ENCODE measurements at regions not wholly inside any gene's neighbourhood (a gene's known extent, or its start where the extent isn't known, plus 50 kb on each side); places are given as distances from the start of the nearest gene placed in this dataset.

GRCh38 chr18:9029131-9029530 is 73.4 kb upstream of the NDUFV2 start:
- ChIA-PET CTCF (no interaction called here), POLR2A (no interaction called here), RAD21 (ENCODE audit: low non-redundant PET in 1 of 2, low total read pairs in 2 of 2, uncharacterized antibody in 2 of 2, unreplicated experiment in 2 of 2) (no interaction called here)
- H4K20me1 ChIP-seq (ENCODE audit: insufficient read depth), result no peaks in the 10 kb centered on the region
- no peak for TF ChIP-seq CBX3 (IDR thresholded peaks at IDR 0.05; ENCODE audit: low read depth)
- TF ChIP-seq, protein P1, sequence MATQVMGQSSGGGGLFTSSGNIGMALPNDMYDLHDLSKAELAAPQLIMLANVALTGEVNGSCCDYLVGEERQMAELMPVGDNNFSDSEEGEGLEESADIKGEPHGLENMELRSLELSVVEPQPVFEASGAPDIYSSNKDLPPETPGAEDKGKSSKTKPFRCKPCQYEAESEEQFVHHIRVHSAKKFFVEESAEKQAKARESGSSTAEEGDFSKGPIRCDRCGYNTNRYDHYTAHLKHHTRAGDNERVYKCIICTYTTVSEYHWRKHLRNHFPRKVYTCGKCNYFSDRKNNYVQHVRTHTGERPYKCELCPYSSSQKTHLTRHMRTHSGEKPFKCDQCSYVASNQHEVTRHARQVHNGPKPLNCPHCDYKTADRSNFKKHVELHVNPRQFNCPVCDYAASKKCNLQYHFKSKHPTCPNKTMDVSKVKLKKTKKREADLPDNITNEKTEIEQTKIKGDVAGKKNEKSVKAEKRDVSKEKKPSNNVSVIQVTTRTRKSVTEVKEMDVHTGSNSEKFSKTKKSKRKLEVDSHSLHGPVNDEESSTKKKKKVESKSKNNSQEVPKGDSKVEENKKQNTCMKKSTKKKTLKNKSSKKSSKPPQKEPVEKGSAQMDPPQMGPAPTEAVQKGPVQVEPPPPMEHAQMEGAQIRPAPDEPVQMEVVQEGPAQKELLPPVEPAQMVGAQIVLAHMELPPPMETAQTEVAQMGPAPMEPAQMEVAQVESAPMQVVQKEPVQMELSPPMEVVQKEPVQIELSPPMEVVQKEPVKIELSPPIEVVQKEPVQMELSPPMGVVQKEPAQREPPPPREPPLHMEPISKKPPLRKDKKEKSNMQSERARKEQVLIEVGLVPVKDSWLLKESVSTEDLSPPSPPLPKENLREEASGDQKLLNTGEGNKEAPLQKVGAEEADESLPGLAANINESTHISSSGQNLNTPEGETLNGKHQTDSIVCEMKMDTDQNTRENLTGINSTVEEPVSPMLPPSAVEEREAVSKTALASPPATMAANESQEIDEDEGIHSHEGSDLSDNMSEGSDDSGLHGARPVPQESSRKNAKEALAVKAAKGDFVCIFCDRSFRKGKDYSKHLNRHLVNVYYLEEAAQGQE (IDR thresholded peaks at IDR 0.05; ENCODE audit: low read depth), result no peak
- no peak for TF ChIP-seq POLR2AphosphoS5 (IDR thresholded peaks at IDR 0.05; ENCODE audit: low read depth, low read length)
- TF ChIP-seq, protein P2, sequence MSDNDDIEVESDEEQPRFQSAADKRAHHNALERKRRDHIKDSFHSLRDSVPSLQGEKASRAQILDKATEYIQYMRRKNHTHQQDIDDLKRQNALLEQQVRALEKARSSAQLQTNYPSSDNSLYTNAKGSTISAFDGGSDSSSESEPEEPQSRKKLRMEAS (IDR thresholded peaks at IDR 0.05), result no peak
- TF ChIP-seq POLR2A (IDR thresholded peaks at IDR 0.05; ENCODE audit: borderline replicate concordance, extremely low read depth, insufficient read depth, insufficient read length), result no peak
- TF ChIP-seq TCF7L2 (IDR thresholded peaks at IDR 0.05; ENCODE audit: borderline replicate concordance, extremely low read depth, insufficient read depth, insufficient read length), result no peak
- TF ChIP-seq, protein P3, sequence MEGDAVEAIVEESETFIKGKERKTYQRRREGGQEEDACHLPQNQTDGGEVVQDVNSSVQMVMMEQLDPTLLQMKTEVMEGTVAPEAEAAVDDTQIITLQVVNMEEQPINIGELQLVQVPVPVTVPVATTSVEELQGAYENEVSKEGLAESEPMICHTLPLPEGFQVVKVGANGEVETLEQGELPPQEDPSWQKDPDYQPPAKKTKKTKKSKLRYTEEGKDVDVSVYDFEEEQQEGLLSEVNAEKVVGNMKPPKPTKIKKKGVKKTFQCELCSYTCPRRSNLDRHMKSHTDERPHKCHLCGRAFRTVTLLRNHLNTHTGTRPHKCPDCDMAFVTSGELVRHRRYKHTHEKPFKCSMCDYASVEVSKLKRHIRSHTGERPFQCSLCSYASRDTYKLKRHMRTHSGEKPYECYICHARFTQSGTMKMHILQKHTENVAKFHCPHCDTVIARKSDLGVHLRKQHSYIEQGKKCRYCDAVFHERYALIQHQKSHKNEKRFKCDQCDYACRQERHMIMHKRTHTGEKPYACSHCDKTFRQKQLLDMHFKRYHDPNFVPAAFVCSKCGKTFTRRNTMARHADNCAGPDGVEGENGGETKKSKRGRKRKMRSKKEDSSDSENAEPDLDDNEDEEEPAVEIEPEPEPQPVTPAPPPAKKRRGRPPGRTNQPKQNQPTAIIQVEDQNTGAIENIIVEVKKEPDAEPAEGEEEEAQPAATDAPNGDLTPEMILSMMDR (IDR thresholded peaks at IDR 0.05 in 2 of 3, conservative IDR thresholded peaks at IDR 0.05 in 1 of 3; ENCODE audit: borderline replicate concordance in 1 of 3, insufficient read depth in 1 of 3, low read depth in 2 of 3, low read length in 2 of 3), result no peak
- TF ChIP-seq EGR1 (IDR thresholded peaks at IDR 0.05; ENCODE audit: low read depth), result no peak
- no peak for TF ChIP-seq CEBPB (IDR thresholded peaks at IDR 0.05; ENCODE audit: low read depth)
- H3K9me3 ChIP-seq (ENCODE audit: control insufficient read depth in 1 of 2, insufficient read depth in 1 of 2, low read depth in 1 of 2, low read length in 2 of 2), result no peaks in the 10 kb centered on the region
- peaks cover 24 to 41% of the 10 kb centered on the region in 2 experiments for H3K4me1 ChIP-seq (ENCODE audit: control insufficient read depth in 1 of 2, insufficient read depth in 2 of 2, low read length in 2 of 2)
- no peaks in the 10 kb centered on the region for H3K79me2 ChIP-seq (ENCODE audit: insufficient read depth, low read length)
- H3K27ac ChIP-seq (ENCODE audit: low read depth, low read length), result no peak overlapping the region
- H3K4me2 ChIP-seq (ENCODE audit: low read length), result peak overlapping the region; percentile 17; the same call in 1 of the 2 replicates
- ATAC-seq (no peak), DNase-seq (ENCODE audit: low read depth, low spot score) (no peak)
- no TSS peak for BruUV-seq (replicated peaks)
- H2AFZ ChIP-seq (ENCODE audit: low read depth, low read length, poor library complexity, severe bottlenecking), result no peak overlapping the region
- H3K36me3 ChIP-seq (ENCODE audit: control insufficient read depth in 1 of 2, insufficient read depth in 2 of 2, low read length in 2 of 2), result no peaks in the 10 kb centered on the region
- no peaks in the 10 kb centered on the region for H3K9me2 ChIP-seq (ENCODE audit: insufficient read depth)
- H3K9ac ChIP-seq (ENCODE audit: low read length), result no peak overlapping the region
- H3K4me3 ChIP-seq (replicated peaks in 1 of 2; ENCODE audit: low read depth in 1 of 2, low read length in 2 of 2), result no peak overlapping the region
- intact Hi-C loops (cut with micrococcal nuclease), result no loop called here
- H3K27me3 ChIP-seq (ENCODE audit: insufficient read depth, low read length), result no peaks in the 10 kb centered on the region

Data from HCT116 (cell line).